ENCODE measurements at regions not wholly inside any gene's neighbourhood (a gene's known extent, or its start where the extent isn't known, plus 50 kb on each side); places are given as distances from the start of the nearest gene placed in this dataset.

GRCh38 chr3:3707858-3708768 lies 91.1 kb upstream of the LRRN1 start:
- no peak for ATAC-seq
- TF ChIP-seq CTCF (IDR thresholded peaks at IDR 0.05): no peak
- no peak for DNase-seq
- no peaks in the 10 kb centered on the region for H3K9me3 ChIP-seq
- H3K4me3 ChIP-seq: no peak overlapping the region
- H3K27ac ChIP-seq: no peak overlapping the region
- WGBS, 2 donors: 60 to 68% methylated on average over 6 of the region's 6 CpGs
- no peaks in the 10 kb centered on the region for H3K36me3 ChIP-seq
- intact Hi-C loops (cut with DNase I): no loop called here
- no peaks in the 10 kb centered on the region for H3K27me3 ChIP-seq
- no peaks in the 10 kb centered on the region for H3K4me1 ChIP-seq

- intact Hi-C loops (cut with DNase I): no loop called here
- ATAC-seq: peak in 3 of 8 donors; percentile 50 to 85 (median 67)
Observed at GRCh38 chr3:3705090-3705775, 94.0 kb upstream of the LRRN1 start.

GRCh38 chr3:3701949-3702348 lies 97.3 kb upstream of the LRRN1 start:
- Histone ChIP-seq H3K9me3 (no peaks in the 10 kb centered on the region), H3K4me3 (no peak overlapping the region), H3K27me3 (no peaks in the 10 kb centered on the region), H3K4me1 (no peaks in the 10 kb centered on the region), H3K27ac (no peak overlapping the region), H3K36me3 (no peaks in the 10 kb centered on the region)
- ATAC-seq: no peak
- TF ChIP-seq CTCF (IDR thresholded peaks at IDR 0.05): no peak
- 90 to 92% methylated on average over 5 of the region's 5 CpGs for WGBS, 2 donors
- intact Hi-C loops (cut with DNase I): no loop called here
- no peak for DNase-seq

More at GRCh38 chr3:3705090-3705775, 94.0 kb upstream of the LRRN1 start:
- Histone ChIP-seq H3K27me3 (no peaks in the 10 kb centered on the region), H3K9me3 (no peaks in the 10 kb centered on the region), H3K4me1 (no peaks in the 10 kb centered on the region), H3K36me3 (no peaks in the 10 kb centered on the region), H3K27ac (no peak overlapping the region), H3K4me3 (no peak overlapping the region)
- peak; percentile 18 to 31 for DNase-seq
- WGBS, 2 donors: 41 to 46% methylated on average over 6 of the region's 6 CpGs
- TF ChIP-seq CTCF (IDR thresholded peaks at IDR 0.05): no peak

- Histone ChIP-seq H3K4me3 (no peak overlapping the region), H3K27ac (no peak overlapping the region), H3K4me1 (no peaks in the 10 kb centered on the region), H3K36me3 (no peaks in the 10 kb centered on the region), H3K9me3 (no peaks in the 10 kb centered on the region), H3K27me3 (no peaks in the 10 kb centered on the region)
- DNase-seq (no peak), ATAC-seq (no peak)
- no peak for TF ChIP-seq CTCF (IDR thresholded peaks at IDR 0.05)
- intact Hi-C loops (cut with DNase I): no loop called here
- WGBS, 2 donors: 57 to 70% methylated on average over 7 of the region's 7 CpGs
Observed at GRCh38 chr3:3699816-3700633, 99.2 kb upstream of the LRRN1 start.
